Adrenal gland (tissue), 9 donors: ENCODE measurements at regions not wholly inside any gene's neighbourhood (a gene's known extent, or its start where the extent isn't known, plus 50 kb on each side); places are given as distances from the start of the nearest gene placed in this dataset.
A peak's percentile ranks its signal among the peaks of the same experiment; 100 is the strongest.

Experiments
- DNase-seq, 7 donors: peaks; one replicate each; pipeline ENCODE4 v3.0.0-alpha.2; 2019 to 2020
- H3K27ac ChIP-seq, 5 donors: fragments of 200-600 bp; sonication (generic) in 4 of 5; 1 replicate in 3 of 5; 2 replicates in 2 of 5; pipeline versions ENCODE4 v1.5.1 to v1.8.0; 2016 to 2020; ENCODE audit warnings: mild to moderate bottlenecking in 1 of 5
- H3K27me3 ChIP-seq: fragments of 200-600 bp; 2 replicates; pipeline ENCODE4 v1.8.0; 2021
- H3K36me3 ChIP-seq, 2 donors: fragments of 200-600 bp; replicated peaks in 1 of 2; 1 replicate in 1 of 2; 2 replicates in 1 of 2; pipeline versions ENCODE4 v1.5.1 to v1.8.0; 2018 to 2022
- H3K4me1 ChIP-seq, 2 donors: fragments of 200-600 bp; replicated peaks in 1 of 2; 1 replicate in 1 of 2; 2 replicates in 1 of 2; pipeline versions ENCODE4 v1.5.1 to v1.8.0; 2018 to 2021
- H3K4me3 ChIP-seq, 4 donors: fragments of 200-600 bp; sonication (generic) in 3 of 4; one replicate each; pipeline ENCODE4 v1.5.1; 2016 to 2018
- H3K9me3 ChIP-seq, 3 donors: fragments of 200-600 bp; sonication (generic) in 1 of 3; replicated peaks in 1 of 3; 1 replicate in 2 of 3; 2 replicates in 1 of 3; pipeline versions ENCODE4 v1.5.1 to v1.8.0; 2016 to 2021
- POLR2A ChIP-seq, 2 donors: fragments of 450-650 bp; IDR thresholded peaks; one replicate each; pipeline ENCODE4 v1.6.1; 2017; ENCODE audit warnings: antibody characterized with exemption in 2 of 2, mild to moderate bottlenecking in 2 of 2, moderate library complexity in 1 of 2
- WGBS, 4 donors: extraction: QIAGEN DNeasy Blood & Tissue Kit in 2 of 4; methylation state at CpG; one replicate each; pipeline versions ENCODE4 v1.1.5 to v1.1.7; 2013 to 2017; 5-methylcytosine and 5-hydroxymethylcytosine counted together
- intact Hi-C, 2 donors: fragments of 100-400 bp; cut with DNase I; formaldehyde crosslinking; loops; one replicate each; pipeline versions ENCODE4 v1.14.1 to v1.15.0; 2022 to 2023
- TF ChIP-seq, protein P1 (sequence below), 6 experiments: fragments of 450-650 bp in 4 of 6; fragments of 200-600 bp in 2 of 6; sonication (generic) in 1 of 6; IDR thresholded peaks; 1 replicate in 5 of 6; 2 replicates in 1 of 6; pipeline versions ENCODE4 v1.5.1 to v1.8.0; 2016 to 2021; ENCODE audit warnings: antibody characterized with exemption in 6 of 6, mild to moderate bottlenecking in 2 of 6, moderate library complexity in 1 of 6
- donor health status: healthy with polysubstance abuse.
- donor health status: Bipolar disorder and iron deficiency.
- donor health status: DM: yes; HTN: yes; CAD: no.
- donor health status: DM: no; HTN: no; CAD: no.
- donor health status: DM: no; HTN: no; CAD: no.

DNA sequence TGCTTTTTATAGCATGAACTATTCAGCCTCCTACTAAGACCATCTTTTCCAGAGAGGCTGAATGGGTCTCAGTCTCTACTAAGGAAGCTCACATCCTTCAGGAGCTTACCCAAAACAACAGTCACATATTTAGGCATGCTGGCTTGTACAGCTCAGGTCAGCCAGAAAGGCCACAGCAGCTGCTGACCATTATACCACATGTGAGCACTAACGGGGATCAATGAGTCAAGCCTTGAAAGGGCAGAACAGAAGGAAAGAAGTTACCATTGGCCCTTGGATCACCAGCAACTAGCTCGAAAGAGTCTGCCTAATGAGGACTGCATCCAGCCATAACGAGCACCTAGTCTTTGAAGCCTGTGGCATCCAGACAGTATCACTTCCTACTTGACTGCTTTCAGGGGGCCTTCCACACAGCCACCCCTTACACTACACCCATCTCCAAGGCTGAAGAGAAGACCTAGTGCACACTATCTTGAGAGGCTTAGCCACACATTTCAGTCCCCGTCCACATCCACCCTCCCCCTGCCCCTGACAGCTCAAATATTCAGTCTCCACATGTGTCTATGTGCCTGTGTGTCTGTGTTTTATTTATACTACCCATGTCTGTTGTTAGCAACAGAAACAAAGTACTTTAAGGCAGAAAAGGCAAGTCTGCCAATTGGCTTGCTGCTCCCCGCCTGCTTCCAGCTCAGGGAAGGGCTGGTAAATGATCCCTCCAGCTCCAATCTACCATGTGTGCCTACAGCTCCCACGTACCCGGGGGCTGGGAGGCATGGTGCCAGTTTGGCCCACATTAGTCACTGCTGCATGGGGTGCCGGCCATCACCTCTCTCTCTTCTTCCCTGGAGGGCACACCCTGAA lies 95.5 kb downstream of the RPL27A start:
- H3K4me3 ChIP-seq, result no peak overlapping the region
- no peaks in the 10 kb centered on the region for H3K36me3 ChIP-seq
- no peak for DNase-seq
- TF ChIP-seq, protein P1, sequence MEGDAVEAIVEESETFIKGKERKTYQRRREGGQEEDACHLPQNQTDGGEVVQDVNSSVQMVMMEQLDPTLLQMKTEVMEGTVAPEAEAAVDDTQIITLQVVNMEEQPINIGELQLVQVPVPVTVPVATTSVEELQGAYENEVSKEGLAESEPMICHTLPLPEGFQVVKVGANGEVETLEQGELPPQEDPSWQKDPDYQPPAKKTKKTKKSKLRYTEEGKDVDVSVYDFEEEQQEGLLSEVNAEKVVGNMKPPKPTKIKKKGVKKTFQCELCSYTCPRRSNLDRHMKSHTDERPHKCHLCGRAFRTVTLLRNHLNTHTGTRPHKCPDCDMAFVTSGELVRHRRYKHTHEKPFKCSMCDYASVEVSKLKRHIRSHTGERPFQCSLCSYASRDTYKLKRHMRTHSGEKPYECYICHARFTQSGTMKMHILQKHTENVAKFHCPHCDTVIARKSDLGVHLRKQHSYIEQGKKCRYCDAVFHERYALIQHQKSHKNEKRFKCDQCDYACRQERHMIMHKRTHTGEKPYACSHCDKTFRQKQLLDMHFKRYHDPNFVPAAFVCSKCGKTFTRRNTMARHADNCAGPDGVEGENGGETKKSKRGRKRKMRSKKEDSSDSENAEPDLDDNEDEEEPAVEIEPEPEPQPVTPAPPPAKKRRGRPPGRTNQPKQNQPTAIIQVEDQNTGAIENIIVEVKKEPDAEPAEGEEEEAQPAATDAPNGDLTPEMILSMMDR (IDR thresholded peaks at IDR 0.05), result no peak
- TF ChIP-seq POLR2A (IDR thresholded peaks at IDR 0.05), result no peak
- intact Hi-C loops, result no loop called here
- H3K9me3 ChIP-seq, result no peaks in the 10 kb centered on the region
- H3K27me3 ChIP-seq, result no peaks in the 10 kb centered on the region
- peak overlapping the region in 2 of 5 donors; percentile 6 to 12 for H3K27ac ChIP-seq
- peaks cover 26 to 55% of the 10 kb centered on the region in 2 donors for H3K4me1 ChIP-seq
- 55 to 64% (median 62%) methylated on average over 6 to 8 of the region's 8 CpGs for WGBS, 4 donors

DNA sequence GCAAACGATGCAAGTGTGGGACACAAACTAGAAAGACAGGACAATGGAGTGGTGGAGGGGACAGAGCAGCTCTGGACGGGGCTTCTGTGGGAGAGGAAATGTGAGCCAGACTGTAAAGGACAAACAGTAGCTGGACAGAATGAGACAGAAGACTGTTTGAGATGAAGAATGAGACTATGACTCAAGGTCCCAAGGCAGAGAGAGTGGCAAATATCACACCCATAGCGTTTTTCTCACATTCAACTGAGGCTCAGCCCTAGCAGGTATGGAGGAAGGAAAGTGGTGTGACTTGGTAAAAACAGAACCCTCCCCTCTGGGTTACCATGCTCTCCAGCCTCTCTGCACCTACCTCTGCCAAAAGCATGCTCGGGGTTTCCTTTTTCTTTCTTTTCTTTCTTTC lies 96.5 kb downstream of the RPL27A start:
- TF ChIP-seq, protein P1 (IDR thresholded peaks at IDR 0.05), result no peak
- TF ChIP-seq POLR2A (IDR thresholded peaks at IDR 0.05), result no peak
- Histone ChIP-seq H3K36me3 (no peaks in the 10 kb centered on the region), H3K27ac (no peak overlapping the region), H3K9me3 (no peaks in the 10 kb centered on the region), H3K27me3 (no peaks in the 10 kb centered on the region), H3K4me1 (peaks cover 18 to 45% of the 10 kb centered on the region in 2 donors), H3K4me3 (no peak overlapping the region)
- intact Hi-C loops, result no loop called here
- no peak for DNase-seq
- WGBS, 4 donors, result 54 to 61% (median 55%) methylated on average over 4 of the region's 4 CpGs

DNA sequence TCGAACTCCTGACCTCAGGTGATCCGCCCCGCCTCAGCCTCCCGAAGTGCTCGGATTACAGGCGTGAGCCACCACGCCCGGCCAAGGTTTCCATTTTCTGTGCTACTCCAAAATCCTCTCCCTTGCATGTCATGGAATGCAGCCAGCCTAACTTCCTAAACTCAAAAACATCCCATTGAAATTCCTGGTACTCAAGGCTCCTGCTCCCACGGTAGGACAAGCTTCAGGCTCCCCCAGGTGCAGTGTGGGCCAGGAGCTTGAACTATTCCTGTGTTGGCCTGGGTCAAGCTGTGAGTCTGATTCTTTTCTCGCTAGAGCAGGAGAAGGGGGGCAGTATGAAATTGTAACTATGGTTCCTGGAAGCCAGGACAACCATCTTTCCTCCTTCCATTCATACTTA lies 97.1 kb downstream of the RPL27A start:
- Histone ChIP-seq H3K27ac (no peak overlapping the region), H3K36me3 (no peaks in the 10 kb centered on the region), H3K4me1 (peaks cover 18 to 39% of the 10 kb centered on the region in 2 donors), H3K27me3 (no peaks in the 10 kb centered on the region), H3K4me3 (no peak overlapping the region), H3K9me3 (no peaks in the 10 kb centered on the region)
- intact Hi-C loops, result no loop called here
- WGBS, 4 donors, result 91 to 98% (median 93%) methylated on average over 10 of the region's 10 CpGs
- no peak for DNase-seq
- TF ChIP-seq POLR2A (IDR thresholded peaks at IDR 0.05), result no peak
- TF ChIP-seq, protein P1 (IDR thresholded peaks at IDR 0.05), result no peak

DNA sequence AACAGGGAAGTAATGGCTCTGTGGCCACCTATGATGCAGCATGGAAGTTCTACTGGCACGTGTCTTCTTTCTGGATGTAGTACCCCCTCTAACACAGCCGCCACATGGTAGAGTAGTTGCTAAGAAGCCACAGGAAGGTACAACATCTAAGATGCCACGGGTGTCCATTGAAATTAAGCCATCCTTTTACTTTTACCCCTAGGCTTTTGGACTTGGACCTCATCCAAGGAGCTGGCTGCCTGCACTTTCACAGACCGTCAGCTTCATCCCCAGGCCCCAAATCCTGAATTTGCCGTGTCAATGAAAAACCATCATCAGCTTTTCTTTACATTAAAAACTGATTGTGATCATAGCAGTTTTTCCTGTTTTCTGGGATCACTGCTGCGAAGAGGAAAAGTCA lies 102.4 kb downstream of the RPL27A start:
- peaks cover 6 to 32% of the 10 kb centered on the region in 2 donors for H3K4me1 ChIP-seq

More for the DNA sequence above, 102.4 kb downstream of the RPL27A start:
- Histone ChIP-seq H3K27me3 (no peaks in the 10 kb centered on the region), H3K36me3 (no peaks in the 10 kb centered on the region), H3K4me3 (no peak overlapping the region), H3K27ac (no peak overlapping the region), H3K9me3 (no peaks in the 10 kb centered on the region)
- intact Hi-C loops, result no loop called here
- no peak for TF ChIP-seq POLR2A (IDR thresholded peaks at IDR 0.05)
- TF ChIP-seq, protein P1 (IDR thresholded peaks at IDR 0.05), result no peak
- WGBS, 4 donors, result 76 to 85% (median 80%) methylated on average over 6 of the region's 6 CpGs
- no peak for DNase-seq
